Renal cortical epithelial cell (primary cell): ENCODE measurements at regions not wholly inside any gene's neighbourhood (a gene's known extent, or its start where the extent isn't known, plus 50 kb on each side); places are given as distances from the start of the nearest gene placed in this dataset.
A peak's percentile ranks its signal among the peaks of the same experiment; 100 is the strongest.

Experiments used
- DNase-seq: peaks from one replicate; pipeline ENCODE4 v3.0.0-alpha.2; 2011; ENCODE audit warnings: low read depth

DNA sequence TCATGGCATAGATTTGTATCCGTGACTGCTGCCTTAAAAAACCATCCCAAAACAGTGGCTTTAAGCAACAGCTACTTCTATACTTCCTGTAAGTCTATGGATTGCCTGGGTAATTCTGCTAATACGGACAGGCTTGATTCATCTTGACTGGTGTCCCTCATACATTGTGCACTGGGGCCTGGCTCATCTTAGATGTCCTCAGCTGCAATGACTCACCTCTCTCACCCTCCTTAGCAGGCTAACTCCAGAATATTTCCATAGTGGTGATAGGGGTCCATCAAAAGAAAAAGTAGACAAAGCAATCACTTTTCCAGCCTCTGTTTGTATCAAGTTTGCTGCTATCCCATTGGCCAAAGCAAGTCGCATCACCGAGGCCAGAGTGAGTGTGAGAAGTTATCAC is 409.1 kb upstream of the KAZN start:
- DNase-seq = no peak

DNA sequence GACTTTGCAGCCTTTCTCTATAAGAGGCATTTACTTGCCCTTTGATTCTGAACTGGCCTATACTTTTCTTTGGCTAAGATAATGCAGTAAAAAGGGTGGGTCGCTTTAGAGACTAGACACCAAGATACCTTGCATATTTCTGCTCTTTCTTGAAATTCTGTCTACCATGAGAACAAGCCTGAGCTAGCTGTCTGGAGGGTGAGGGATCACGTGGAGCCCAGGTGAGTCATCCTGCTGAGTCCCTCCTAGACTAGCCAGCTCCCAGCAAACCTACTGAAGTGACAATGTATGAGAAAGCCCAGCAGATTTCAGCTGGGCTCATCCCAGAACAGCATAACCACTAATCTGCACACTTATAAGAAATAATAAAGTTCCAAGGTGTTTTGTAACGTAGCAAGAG is 408.0 kb upstream of the KAZN start:
- DNase-seq = peak; percentile 62

DNA sequence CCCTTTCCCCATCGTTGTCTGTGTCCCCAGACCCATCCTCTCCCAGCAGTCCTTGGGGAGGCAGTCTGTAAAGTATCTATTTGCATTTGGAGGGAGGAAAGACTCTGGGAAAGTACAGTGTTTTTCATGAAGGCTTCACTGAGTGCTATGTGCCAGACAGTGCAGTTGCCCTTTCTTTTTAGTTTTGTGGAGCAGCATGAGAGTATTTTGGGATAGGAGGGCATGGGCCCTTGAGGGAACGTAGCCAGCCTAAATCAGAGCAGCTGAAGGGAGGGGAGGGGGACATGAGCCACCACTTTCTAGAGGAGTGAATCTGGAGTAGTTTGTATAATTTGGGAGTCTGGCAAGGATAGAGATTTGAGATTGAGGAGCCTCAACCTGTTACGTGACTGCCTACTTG is 404.0 kb upstream of the KAZN start:
- DNase-seq = no peak

DNA sequence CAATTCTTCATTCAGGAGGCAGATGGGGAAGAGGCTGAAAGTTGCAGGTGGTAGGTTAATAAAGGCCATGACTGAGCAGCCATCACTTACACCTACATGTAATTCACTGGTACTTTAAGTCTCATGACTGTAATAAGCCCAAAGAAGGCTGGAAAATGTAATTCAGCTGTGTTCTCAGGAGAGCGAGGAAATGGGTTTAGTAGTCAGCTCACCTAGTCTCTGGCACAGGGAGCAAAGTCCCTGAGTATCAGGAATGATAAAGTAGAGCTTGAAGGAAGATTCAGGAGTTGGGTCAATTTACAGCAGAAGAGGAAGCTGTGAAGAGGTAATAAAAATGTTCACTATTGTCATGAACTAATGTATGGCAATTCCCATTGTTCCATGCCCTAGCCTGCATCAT is 393.4 kb upstream of the KAZN start:
- DNase-seq = no peak

DNA sequence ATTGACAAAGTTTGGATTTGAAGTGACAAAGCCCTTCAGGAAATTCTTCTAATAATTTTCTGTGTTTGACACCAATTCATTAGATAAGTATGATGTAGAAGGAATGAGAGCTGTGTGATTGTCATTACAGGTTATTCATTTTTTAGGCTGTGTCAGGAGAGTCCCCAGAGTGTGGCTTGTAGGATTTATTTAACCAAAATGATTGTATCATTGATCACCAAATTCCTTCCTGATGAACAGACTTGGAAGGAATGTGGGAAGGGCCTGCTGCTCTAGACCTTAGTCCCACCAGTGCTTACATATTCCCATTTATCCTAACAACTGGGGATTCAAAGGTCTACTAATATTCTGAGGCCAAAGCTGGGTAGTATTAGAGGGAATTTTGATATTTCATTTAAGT is 383.3 kb upstream of the KAZN start:
- peak; percentile 27 for DNase-seq

DNA sequence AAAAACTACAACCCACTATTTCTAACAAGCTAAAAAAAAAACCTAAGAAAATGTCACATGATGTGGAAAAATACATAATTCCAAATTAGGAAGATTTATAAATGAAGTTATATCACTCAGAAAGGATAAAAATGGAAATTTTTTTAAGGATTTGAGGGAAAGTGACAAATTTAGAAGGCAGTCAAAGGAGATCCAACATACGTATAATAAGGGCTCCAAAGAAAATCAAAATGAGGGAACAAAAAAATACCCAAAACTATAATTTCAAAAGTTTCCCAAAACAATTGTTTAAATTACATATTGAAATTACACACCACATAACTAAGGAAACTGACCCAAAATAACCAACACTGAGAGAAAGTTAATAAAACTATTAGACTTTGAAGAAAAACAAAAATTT is 381.1 kb upstream of the KAZN start:
- DNase-seq = no peak

DNA sequence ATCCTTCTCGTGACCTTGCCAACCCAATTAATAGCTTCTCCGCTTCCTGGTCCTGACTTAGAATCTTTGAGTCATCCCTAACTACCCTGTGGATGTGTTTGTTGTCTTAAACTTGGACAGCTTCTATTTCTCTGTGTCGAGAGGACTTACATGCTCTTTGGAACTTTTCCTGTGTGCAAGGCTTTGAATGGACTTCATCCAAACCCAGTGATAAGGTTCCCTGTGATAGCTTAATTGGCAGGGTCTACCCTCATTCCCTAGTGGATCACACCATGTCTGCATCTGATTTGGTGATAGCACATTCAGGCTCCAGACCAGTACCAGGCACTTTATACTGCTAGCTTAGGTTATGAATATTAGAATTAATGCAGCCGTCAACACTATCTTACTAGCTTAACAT is 378.2 kb upstream of the KAZN start:
- DNase-seq = no peak

DNA sequence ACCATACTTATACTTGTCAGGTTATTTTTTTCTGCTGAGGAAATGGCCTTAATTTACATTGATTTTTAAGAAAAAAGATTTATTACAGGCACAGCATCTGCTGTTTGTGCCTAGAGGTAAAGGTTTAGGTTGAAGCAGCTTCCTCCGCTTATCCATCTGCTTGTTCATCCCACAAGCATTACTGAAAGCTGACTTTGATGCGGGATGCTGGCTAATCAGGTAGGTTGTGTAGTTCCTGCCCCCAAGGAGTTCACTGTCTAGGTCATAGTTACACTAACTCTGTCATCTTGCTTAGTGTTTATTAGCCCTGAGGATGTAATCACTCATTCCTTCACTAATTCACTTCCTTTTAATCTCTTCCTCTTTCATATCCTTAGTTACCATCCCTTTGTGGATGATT is 377.7 kb upstream of the KAZN start:
- no peak for DNase-seq

DNA sequence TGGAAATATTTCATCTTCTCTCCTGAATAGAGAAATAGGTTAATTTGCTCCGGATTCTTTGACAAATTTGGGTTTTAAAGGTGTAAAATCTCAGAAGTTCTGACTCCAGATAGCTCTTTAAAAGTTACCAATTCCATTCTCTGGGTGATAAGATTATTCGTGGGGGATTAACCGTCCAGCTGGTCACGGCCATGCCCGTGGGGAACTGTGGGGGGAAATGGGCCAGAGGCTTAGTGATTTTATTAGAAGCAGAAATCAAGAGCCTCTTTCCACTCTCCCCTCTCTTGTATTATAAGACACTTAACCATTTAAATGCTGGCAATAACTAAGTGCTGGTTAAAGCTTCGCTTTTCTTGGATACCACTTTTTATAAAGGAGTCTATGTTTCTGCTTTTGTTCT is 376.4 kb upstream of the KAZN start:
- DNase-seq = no peak

DNA sequence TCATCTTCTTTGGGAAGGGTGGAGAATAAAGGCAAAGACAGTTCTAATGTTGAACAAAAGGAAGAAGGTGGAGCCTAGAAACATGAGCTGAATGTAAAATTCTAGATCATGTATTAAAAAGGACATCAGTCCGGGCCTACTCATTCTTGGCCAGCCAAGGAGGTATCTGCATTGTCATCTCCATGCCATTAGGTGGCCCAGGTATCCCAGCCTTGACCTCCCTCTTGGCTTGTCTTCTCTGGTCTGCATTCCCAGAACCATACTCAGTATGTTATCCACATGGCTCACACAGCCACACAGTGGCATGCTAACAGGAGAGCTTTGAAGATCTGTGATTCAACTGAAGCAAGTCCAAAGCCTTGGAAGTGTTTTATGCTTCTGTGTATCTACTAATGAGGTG is 369.8 kb upstream of the KAZN start:
- no peak for DNase-seq

DNA sequence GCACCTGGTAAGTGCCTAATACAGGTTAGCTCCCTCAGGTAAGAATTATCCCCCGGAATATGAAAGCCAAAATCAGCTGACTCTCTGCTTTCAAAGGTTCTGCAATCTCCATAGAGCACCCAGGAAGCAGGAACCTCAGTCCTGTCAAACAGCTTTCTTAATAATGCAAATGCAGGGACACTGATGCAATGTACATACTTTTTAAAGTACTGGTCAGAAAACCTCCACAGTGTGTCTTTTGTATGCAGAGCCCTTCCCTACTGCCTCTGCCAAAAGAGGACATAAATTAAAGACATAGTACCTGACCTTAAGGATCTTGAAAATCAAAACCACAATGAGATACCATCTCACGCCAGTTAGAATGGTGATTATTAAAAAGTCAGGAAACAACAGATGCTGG is 365.0 kb upstream of the KAZN start:
- DNase-seq = no peak

DNA sequence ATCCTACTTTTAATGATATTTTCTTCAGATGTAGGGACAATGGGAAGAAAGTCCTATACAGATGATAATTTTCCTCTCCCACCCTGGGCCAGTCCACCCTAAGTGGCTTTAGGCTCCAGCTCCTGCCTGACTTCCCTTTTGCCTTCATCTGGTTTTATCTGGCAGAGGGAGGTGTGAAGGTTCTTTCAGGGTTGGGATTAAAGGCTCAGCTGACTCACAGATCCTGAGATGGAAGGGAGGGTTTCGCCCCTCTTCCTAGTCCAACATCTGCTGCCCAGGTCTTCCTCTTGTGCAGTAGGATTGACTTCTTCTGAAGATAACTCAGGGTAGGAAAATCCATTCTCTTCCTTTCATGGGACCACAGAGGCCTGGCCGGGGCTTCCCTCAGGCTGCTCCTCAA is 362.4 kb upstream of the KAZN start:
- DNase-seq = no peak

DNA sequence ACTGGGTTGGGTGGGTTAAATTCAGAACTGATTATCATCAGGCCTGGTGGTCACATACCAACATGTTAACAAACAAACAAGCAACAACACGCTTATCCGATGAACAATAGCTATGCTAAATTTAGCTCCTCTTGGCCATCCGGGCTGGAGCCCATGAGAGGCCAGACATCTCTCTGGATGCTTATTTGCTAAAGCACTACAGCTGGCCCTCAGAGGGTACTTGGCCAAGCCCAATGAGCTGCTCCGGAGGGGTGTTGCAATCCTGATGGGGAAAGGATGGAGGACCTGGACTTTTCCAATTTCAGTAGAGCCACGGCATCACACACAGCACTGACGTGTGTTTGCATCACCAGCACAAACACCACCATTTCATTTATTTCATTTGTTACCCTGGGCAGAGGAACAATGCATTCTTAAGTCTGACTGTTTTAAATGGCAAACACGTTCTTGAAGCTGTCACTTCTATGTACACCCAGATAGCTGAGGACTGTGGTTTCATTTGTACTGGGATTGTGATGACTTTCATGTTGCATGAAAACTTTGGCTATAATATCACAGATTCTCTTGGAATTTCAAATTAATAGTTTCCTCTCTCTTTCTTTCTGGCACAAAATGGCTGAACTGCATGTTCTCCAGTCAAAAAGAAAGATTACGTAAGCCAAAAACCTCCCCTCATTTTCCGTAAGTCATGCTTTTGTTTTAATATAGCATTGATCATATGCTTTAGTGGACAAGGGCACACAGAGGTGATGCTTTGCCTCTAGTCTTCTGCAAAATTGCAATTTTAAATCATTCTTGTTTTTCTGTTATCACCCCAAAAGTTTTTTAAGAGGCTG is 359.8 kb upstream of the KAZN start:
- no peak for DNase-seq

DNA sequence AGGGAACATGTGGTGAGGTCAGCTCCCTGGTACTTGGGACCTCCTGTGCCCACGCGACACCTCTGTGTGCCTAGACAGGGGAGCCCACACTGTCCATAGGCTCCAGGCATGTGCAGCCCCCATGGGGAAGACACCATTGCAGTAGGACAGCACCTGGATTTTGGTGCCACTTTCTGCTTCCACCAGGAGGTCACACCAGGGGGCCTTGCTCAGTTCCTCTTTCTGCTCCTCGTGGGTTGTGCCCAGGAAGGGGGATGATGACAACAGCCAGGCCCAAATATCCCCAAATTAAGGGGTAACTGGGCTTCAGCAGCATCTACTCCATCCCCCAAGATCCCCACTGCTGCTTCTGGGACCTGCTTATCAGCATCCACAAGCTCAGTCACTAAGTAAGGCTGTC is 358.2 kb upstream of the KAZN start:
- no peak for DNase-seq

DNA sequence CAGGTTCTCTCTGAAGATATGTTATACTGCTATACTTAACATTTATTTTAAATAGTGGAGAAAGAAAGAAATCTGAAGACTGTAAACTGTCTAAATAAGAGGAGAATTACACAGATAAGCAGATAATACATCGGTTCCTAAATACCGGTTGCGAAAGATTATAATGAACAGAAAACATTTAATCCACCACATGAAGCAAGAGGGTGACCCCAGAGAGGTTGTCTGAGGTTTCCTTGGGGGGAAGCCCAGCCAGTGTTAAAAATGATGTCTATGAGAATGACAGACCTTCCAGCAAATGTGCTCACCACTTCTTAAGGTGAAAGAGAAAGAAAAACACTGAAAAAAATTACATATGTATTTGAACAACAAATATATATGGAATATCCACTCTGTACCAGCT is 356.4 kb upstream of the KAZN start:
- no peak for DNase-seq

DNA sequence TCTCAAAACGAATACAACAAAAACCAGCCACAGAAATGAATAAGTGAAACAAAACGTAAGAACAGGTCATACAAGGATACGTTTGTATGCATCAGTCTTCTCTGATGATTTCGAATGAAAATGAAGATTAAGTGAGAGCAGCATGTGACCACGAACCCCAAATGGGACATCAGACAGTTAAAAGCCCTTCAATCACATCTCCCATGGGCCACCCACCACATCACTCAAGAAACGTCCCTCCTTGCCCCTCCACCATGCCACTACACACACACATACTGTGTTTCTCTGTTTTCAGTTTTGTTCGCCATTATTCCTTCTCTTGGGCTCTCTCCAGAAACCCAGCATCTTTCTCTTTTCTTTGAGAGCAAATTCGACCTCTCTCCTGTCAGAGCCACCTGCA is 355.6 kb upstream of the KAZN start:
- no peak for DNase-seq

DNA sequence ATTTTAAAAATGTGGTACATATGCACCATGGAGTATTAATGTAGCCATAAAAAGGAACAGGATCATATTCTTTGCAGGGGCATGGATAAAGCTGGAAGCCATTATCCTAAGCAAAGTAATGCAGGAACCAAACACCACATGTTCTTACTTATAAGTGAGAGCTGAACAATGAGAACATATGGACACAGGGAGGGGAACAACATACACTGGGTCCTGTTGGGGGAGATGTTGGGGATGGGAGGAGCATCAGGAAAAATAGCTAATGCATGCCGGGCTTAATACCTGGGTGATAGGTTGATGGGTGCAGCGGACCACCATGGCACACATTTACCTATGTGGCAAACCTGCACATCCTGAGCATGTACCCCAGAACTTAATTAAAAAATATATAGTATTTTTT is 352.5 kb upstream of the KAZN start:
- DNase-seq = no peak

DNA sequence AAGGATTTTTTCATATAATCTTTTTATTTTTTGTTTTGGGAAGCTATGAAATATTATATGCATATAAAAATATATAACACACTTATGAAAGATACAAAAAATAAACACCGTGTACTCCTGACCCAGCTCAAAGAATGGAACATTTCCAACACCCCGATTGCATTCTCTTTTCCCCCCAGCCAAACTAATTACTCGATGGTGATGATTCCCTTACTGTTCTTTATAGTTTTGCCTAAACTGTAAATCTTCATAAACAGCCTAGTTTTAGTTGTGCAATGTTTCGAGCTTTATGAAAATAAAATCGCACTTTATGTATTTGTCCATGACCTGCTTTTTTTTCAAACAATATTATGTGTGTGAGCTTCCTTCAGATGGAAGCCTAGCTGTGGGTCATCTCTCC is 352.0 kb upstream of the KAZN start:
- no peak for DNase-seq

DNA sequence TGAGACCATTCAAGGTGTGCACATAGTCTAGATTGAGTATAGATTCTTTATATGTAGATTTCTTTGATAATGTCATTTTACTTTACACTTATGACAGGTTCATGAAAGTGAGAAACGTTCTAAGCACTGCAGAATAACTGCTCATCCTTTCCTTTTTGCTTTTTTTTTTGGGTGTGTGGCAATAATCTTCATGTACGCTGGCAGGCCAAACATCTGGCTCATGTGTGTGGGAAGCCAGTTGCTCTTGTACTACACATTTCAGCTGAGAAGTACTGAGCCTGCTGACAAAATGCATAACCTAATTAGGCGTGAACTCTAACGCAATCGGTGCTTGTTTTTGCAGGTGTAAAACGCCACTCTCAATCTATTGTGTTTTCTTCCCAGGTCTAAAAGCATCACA is 350.8 kb upstream of the KAZN start:
- DNase-seq = no peak

DNA sequence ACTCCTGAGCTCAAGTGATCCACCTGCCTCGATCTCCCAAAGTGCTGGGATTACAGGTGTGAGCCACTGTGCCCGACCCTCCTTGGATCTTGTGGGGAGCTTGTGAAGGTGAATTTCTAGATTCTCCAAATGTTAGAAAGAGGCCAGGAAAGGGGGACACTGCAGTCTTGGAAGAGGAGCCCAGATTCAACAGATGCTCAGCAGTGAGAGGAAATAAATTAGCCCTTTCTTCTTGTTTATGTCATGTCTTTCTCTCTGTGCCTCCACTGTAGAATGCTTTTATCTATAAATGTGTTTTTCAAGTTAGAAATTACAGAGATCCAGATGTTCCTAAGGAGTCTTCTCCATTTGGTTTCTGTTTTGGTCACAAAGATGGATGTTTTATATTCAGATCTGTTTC is 346.6 kb upstream of the KAZN start:
- DNase-seq = no peak

DNA sequence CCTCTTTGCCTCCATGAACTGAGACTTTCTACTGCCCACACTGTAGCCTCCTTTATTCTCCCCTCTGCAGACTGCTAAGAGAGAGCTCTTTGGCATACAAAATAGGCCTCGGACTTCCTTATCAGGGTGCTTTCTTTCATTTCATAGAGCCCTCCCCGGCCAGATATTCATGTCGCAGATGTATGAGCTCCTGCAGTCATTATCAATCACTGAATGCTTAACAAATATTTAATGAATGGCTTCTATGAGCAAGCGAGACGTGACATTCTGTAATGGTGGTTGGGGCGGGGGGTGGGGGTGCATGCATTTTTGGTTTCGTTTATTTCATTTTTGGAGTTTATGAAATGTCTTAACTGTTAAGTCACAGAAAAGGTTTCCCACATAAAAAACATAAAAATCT is 344.8 kb upstream of the KAZN start:
- no peak for DNase-seq

DNA sequence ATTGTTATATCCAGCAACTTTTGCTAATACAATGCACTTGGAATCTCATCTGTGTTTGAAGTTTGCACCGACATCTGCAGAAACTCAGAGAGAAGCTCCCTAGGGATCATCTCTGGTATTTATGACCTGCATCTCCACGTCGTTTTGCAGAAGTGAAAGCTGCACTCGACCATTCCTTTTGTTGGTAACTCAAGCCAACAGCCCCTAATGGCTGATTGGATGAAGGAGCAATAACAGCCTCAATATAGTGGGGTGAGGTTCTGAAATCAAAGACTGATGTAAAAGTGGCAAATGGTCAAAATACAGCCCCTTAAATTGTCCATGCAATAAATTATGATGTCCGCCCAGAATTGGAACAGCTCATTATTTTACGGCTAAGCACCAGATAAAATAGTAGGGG is 344.2 kb upstream of the KAZN start:
- no peak for DNase-seq

DNA sequence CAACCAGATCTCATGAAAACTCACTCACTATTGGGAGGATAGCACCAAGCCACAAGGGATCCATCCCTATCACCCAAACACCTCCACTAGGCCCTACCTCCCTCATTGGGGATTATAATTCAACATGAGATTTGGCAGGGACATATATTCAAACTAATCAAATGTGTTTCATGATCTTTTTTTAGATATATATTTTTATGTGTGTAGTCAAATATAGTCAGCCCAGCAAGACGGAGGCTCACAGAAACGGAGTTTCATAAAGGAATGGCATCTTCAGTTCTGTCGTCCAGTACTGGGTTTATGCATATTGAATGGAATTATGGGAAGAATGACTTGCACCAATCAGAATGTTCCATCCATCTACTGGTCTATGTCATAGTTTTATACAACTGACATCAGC is 343.3 kb upstream of the KAZN start:
- DNase-seq = no peak

DNA sequence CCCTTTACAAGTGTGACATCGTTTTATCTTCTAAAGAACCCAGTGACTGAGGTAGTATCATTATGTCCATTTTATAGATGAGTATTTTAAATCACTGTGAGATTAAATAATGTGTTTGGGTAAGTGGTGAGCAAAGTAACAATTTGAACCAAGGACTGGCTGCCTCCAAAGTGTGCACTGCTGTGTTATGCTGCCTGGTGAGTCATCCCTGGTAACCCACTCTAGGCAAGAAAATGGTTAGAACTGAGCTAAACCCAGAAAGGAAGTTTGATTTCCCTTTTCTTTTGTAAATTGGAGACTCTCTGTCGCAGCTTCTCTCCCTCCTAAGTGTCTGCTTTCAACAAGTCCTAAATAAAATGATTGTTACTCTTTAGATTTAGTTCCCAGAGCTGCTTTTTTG is 342.8 kb upstream of the KAZN start:
- DNase-seq = peak; percentile 26
